ENCODE measurements at regions not wholly inside any gene's neighbourhood (a gene's known extent, or its start where the extent isn't known, plus 50 kb on each side); places are given as distances from the start of the nearest gene placed in this dataset.

GRCh38 chr16:24430954-24431760, 108.2 kb upstream of the RBBP6 start:
- Histone ChIP-seq H3K9ac (ENCODE audit: low read depth, low read length) (no peak overlapping the region), H3K4me3 (ENCODE audit: insufficient read depth, low read depth, low read length) (no peak overlapping the region), H2AK5ac (ENCODE audit: low read depth, low read length) (no peak overlapping the region), H3K14ac (replicated peaks; ENCODE audit: low read depth, low read length) (no peak overlapping the region), H3K79me1 (ENCODE audit: low read depth in 1 of 2, low read length in 2 of 2) (no peaks in the 10 kb centered on the region), H3K27me3 (ENCODE audit: control insufficient read depth, insufficient read depth, low read length) (no peaks in the 10 kb centered on the region), H2BK15ac (ENCODE audit: low read depth, low read length) (no peak overlapping the region), H3K9me1 (ENCODE audit: insufficient read depth, low read length) (no peaks in the 10 kb centered on the region), H2AK9ac (replicated peaks; ENCODE audit: low read depth, low read length, poor library complexity) (no peak overlapping the region), H3K4ac (ENCODE audit: low read depth, low read length) (no peak overlapping the region), H3K18ac (ENCODE audit: low read depth, low read length) (no peak overlapping the region), H3K36me3 (ENCODE audit: control insufficient read depth, insufficient read depth, low read length) (no peaks in the 10 kb centered on the region), H3K4me1 (ENCODE audit: control insufficient read depth, insufficient read depth, low read length) (no peaks in the 10 kb centered on the region), H2BK5ac (ENCODE audit: low read depth, low read length, poor library complexity, severe bottlenecking) (no peak overlapping the region), H2BK120ac (ENCODE audit: low read depth, low read length) (no peak overlapping the region), H3K4me2 (ENCODE audit: low read depth, low read length) (no peak overlapping the region), H2BK20ac (ENCODE audit: low read depth, low read length) (no peak overlapping the region), H4K20me1 (ENCODE audit: insufficient read depth, low read length) (no peaks in the 10 kb centered on the region), H3K27ac (ENCODE audit: insufficient read depth, low read length) (no peak overlapping the region), H4K5ac (ENCODE audit: low read depth, low read length) (no peak overlapping the region), H3K9me3 (ENCODE audit: control insufficient read depth, insufficient read depth, low read length) (no peaks in the 10 kb centered on the region), H2AFZ (replicated peaks; ENCODE audit: low read length, poor library complexity) (no peak overlapping the region), H3K56ac (ENCODE audit: extremely low read depth, insufficient read depth, low read length) (no peak overlapping the region), H4K91ac (ENCODE audit: insufficient read depth, low read depth, low read length) (no peak overlapping the region), H4K8ac (ENCODE audit: low read depth in 2 of 2, low read length in 2 of 2) (no peak overlapping the region), H3K23ac (ENCODE audit: low read depth, low read length) (no peak overlapping the region)
- ATAC-seq (ENCODE audit: low read depth) (no peak), DNase-seq (no peak)
- TF ChIP-seq CEBPB (IDR thresholded peaks at IDR 0.05; ENCODE audit: low read depth, low read length) (no peak), CTCF (conservative IDR thresholded peaks at IDR 0.05; ENCODE audit: low read depth, low read length) (no peak), BHLHE40 (IDR thresholded peaks at IDR 0.05; ENCODE audit: low read depth, low read length) (no peak), RAD21 (IDR thresholded peaks at IDR 0.05; ENCODE audit: low read length) (no peak), MXI1 (IDR thresholded peaks at IDR 0.05; ENCODE audit: borderline replicate concordance, low read depth, low read length) (no peak), FOS (IDR thresholded peaks at IDR 0.05; ENCODE audit: low read depth, low read length) (no peak), MAFK (IDR thresholded peaks at IDR 0.05; ENCODE audit: low read depth, low read length) (no peak), RFX5 (IDR thresholded peaks at IDR 0.05; ENCODE audit: low read depth, low read length) (no peak)
- intact Hi-C loops (cut with micrococcal nuclease) (no loop called here), dilution Hi-C loops (cut with HindIII; ENCODE audit: low sequenced_read_pairs, unreplicated experiment) (no loop called here), in situ Hi-C loops (cut with MboI; ENCODE audit: low sequenced_read_pairs) (no loop called here)
- no CpG with 5 or more reads among the region's 6 CpGs for WGBS, 2 experiments (ENCODE audit: extremely low coverage in 2 of 2, insufficient read length in 1 of 2)
- CTCF ChIA-PET = interaction anchor here (1.1 kb wide), 1 partner anchor 21 kb away, joined by 3 read pairs; no protein-coding TSS in a partner anchor
- BruUV-seq (replicated peaks) = no TSS peak
- POLR2A ChIA-PET (ENCODE audit: unreplicated experiment) = no interaction called here

All from IMR-90 (cell line).